GM12872 (cell line): ENCODE measurements at regions not wholly inside any gene's neighbourhood (a gene's known extent, or its start where the extent isn't known, plus 50 kb on each side); places are given as distances from the start of the nearest gene placed in this dataset.

Source experiments
- TF ChIP-seq, protein P1 (sequence below): IDR thresholded peaks from 3 replicates; pipeline ENCODE4 v1.5.1; 2011; ENCODE audit warnings: low read depth, mild to moderate bottlenecking, low read length, moderate library complexity; ENCODE audit not compliant: insufficient read depth

DNA sequence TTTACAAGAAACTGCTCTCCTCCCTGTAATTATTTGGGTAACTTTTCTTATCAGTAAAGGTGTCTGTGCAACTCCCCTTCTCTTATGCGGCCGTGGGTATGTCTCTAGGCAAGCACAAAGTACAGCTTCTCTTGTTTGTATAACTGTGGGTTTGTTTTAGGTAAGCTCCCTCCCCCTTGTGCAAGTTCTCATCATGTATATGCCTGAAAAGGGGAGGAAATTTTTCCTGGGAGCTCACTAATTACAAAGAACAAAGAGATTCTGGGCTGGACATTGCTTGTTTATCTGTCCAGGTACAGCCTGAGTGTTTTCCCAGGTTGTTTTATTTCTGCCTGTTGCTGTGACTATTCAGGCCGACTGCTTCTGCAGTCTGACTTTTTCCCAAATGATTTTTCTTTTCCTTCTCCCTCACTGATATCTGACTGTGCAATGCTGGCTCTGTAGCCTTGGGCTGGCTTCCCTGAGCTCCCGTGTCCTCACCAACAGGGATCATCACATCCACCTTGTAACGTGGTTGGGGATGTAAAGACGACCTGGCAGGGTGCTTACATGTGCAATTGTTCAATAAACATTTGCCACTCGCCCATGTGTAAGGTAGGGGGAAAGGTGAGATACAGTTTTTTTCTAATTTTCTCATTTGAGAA is 916.5 kb downstream of the AACS start:
- TF ChIP-seq, protein P1, sequence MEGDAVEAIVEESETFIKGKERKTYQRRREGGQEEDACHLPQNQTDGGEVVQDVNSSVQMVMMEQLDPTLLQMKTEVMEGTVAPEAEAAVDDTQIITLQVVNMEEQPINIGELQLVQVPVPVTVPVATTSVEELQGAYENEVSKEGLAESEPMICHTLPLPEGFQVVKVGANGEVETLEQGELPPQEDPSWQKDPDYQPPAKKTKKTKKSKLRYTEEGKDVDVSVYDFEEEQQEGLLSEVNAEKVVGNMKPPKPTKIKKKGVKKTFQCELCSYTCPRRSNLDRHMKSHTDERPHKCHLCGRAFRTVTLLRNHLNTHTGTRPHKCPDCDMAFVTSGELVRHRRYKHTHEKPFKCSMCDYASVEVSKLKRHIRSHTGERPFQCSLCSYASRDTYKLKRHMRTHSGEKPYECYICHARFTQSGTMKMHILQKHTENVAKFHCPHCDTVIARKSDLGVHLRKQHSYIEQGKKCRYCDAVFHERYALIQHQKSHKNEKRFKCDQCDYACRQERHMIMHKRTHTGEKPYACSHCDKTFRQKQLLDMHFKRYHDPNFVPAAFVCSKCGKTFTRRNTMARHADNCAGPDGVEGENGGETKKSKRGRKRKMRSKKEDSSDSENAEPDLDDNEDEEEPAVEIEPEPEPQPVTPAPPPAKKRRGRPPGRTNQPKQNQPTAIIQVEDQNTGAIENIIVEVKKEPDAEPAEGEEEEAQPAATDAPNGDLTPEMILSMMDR = no peak

GRCh38 chr12:125983094-125983783 is 918.0 kb downstream of the AACS start:
- TF ChIP-seq, protein P1 = no peak

DNA sequence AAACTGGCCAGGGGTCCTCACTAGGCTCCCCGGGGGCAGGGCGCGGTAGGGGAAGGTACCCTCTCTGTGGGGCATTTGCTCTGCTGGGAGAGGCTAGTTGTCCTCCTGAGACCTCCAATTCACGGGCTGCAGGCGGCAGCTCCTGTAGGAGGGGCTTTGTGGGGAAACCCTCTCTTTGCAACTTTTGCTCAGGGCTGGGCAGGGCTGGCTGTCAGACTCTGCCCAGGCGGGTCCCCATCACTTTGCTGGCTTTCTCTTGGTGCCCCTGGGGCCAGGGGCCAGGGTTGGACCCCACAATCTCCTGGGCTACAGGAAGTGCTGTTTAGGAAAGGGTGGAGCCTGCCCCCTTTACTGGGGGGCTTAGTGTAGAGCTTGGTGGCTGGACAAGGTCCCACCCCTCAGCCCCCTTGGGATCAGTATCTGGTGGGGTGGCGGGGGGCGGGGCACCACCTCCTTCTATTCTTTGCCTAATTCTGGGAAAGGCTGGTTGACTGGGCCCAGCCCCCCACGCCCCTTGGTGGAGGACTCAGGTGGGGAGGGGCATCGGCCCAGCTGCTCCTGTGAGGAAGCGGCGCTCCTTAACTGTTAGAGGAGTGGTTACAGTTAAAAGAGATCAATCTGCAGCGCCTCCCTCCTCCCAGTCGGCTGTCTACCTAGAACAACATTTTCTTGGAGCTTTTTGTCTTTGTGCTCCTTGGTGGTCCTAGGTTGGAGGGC is 918.7 kb downstream of the AACS start:
- TF ChIP-seq, protein P1 = no peak

DNA sequence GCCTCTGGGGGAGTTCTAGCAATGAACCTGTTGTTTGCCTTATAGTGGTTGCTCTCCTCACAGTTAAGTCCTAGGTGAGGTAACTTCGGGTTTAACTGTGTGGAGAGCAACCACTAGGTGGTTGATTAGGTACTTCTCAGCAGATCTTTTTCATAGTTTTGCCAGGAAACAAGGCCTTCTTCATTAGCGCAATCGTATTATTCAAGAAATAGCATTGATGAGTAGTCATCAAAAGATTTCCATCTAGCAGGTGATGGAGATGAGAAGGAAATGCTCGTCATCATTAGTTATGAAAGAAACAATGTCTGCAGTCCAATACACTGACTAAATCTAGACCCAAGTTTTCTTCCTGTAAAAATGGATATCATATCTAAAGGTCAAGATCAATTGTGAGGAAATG is 923.3 kb downstream of the AACS start:
- TF ChIP-seq, protein P1 = no peak

DNA sequence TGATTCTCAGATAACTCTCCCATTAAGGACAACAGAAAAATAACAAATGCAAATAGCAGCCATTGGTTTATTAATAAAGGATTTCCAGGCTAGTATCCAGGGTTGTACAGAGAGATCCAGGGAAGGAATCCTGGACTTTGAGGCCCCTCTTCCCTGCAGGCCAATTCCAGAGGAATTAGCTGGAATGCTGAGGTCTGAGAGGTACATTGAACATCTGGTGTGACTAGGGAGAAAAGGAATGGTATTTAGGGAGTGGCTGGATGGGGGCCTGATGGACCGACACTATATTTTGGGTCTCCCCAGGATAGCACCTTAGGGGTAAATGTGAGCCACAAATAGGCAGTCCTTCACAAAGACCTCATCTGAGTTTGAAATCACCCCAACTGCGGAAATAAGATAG is 924.5 kb downstream of the AACS start:
- TF ChIP-seq, protein P1 = no peak

DNA sequence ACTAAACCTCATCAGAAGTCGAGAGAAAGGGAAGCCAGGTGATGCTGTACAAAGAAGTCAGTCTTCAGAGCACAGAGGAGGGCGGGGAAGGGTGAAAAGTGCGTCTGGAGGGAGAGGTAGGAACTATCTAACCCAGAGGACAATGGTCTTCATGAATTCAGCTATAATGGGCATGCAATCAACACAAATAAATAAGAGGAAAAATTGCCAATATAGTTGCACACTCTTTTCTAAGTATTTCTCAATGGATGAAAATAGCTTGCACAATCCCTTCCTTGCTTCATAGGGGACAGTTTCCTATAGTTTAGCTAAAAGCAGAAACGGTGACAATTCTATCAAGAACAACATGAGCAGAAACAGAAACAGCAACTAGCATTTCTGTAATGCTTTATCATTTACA is 931.2 kb downstream of the AACS start:
- TF ChIP-seq, protein P1 = no peak

GRCh38 chr12:125999628-126000027 is 934.4 kb downstream of the AACS start:
- TF ChIP-seq, protein P1 = no peak
